GM18520 (cell line): ENCODE measurements at regions not wholly inside any gene's neighbourhood (a gene's known extent, or its start where the extent isn't known, plus 50 kb on each side); places are given as distances from the start of the nearest gene placed in this dataset.

Source experiments
- ATAC-seq: cut with Tn5 transposase; IDR thresholded peaks from one replicate; pipeline ENCODE4 v1.9.1; 2021; ENCODE audit not compliant: unreplicated experiment

GRCh38 chr3:34277110-34277509, 478.7 kb downstream of the PDCD6IP start:
- no peak for ATAC-seq

- ATAC-seq, result no peak
Observed at GRCh38 chr3:34279901-34280300, 481.5 kb downstream of the PDCD6IP start.

DNA sequence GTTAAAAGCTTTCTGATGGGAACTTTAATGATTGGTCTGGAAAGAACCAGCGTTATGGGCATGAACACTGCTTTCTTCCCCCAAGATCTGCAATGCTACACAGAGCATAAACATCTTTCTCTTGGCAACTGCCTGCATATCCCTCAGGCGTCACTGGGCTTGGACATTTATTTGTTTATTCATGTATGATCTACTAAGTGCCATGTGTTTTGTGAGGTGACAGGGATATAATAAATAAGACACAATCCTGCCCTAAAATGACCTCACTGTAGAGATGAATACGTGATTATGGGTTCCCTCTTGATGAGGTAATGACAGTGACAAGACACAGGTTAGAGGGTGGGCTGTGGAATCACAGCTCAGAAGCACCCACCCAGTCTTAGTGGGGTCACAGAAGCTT, 485.3 kb downstream of the PDCD6IP start:
- no peak for ATAC-seq

DNA sequence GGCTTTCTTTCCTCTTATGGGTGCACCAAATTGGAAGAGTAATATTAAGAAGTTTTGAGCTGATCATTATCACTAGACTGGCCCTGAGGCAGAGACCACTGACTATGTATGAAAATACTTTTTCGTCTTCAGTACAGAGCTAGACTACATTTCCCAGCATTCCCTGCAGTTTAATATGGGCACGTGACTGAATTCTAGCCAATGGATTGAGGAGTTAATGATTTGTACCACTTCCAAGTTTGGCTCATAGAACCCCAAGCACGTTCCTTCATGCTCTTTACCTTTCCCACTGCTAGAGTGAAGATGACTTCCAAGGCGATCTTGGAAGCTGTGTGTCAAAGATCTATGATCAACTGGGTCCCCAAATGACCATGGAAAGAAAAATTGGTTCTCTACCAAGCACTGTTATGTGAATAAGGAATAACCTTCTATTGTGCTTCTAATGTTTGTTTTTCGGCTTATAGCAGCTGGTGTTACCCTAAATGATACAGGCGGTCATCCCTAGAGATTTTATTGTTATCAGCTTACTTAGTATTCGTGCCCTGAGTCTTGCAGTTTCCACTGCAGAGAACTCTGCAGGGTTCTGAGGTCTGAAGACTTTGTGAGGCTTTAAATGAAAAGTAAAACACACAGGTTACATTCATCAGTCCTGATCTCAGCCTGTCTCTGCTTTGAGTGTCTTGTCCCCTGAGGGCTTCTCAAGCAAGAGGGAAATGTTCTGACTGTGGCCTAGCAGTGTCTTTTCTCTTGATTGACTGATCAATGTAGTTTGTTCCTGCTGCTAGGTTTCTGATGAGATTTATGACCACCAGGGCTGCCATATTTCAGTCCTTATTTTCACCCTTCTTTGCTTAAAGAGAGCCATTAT, 486.8 kb downstream of the PDCD6IP start:
- ATAC-seq, result peak; percentile 48

DNA sequence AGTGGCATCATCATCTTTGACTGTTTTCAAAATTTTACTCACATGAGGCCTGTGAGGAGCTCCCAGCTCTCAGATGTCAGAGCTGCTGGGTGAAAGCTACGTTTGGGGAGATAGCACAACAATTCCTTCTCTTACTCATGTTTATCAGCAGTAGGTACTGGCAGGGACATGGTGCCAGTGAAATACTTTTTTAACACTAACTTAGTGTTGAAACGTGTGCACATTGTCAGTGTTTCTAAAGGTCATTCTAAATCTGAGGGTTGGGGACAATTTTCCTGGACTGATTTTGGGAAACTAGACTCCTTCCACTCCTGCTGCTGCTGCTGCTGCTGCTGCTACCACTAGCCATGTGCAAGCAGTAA, 487.4 kb downstream of the PDCD6IP start:
- no peak for ATAC-seq

DNA sequence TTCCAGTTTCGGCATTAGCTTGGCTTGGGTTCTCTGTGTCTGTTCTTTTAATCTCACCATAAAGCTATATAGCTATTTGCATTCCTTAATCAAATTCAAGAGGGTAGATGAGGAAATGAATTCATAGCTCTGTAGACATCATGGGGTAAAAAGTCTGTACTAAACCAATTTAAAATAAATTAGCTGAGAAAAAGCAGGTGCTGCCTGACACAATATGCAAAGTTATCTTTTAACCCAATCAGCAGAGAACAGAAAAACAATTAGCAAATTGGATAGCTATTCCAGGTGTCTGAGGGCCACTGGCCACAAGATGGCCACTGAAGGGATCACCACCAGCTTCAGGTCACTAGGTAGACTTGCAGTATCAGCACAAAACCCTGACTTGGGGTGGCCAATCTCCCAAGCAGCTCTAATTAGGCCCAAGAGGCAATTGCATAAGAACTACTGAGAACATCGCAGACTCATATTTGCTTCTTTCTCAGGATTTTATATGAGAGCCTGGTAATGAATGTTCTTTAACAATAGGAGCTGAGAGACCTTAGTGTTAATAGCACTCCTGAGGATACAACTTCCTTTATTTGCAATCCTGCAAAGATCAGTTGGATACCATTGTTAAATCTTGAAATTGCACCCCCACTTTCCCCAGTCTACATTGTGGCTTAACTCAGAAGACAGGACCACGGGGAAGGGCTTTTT, 494.3 kb downstream of the PDCD6IP start:
- ATAC-seq, result no peak

DNA sequence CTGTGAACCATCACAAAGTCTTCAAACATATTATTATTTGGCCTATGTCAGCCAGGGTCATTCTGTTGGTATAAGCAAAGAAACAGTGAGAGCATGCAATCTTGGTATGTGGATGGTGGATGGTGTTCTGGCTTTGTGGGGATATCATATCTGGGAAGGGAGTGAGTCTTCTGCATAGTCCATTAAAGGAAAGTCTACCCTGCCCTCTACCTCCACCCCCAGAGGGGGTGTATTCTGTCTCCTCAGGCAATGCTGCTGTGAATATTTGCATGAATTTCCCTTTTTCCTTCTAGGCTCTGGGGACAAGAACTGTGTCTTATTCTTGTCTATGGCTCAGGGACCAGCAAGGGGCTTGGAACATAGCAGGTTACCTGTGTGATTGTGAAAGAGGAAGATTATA, 495.8 kb downstream of the PDCD6IP start:
- no peak for ATAC-seq

DNA sequence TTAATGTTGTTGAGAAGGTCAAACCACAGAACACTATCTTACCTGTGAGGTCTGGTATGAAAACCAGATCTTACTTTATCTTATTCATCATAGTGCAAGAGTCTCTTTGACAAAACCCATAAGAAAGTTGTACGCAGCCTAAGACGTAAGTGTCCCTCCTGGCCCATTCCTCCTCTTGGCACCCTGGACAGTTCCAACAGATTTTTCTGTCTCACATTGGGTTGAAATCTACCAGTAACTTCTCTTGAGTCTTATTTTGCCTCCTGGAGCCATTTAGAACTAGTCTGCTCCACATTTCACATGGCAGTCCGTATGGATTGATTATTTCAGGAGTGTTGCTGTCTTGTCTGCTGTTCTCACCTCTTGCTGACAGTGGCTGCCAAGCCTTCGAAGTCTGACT, 498.4 kb downstream of the PDCD6IP start:
- no peak for ATAC-seq

DNA sequence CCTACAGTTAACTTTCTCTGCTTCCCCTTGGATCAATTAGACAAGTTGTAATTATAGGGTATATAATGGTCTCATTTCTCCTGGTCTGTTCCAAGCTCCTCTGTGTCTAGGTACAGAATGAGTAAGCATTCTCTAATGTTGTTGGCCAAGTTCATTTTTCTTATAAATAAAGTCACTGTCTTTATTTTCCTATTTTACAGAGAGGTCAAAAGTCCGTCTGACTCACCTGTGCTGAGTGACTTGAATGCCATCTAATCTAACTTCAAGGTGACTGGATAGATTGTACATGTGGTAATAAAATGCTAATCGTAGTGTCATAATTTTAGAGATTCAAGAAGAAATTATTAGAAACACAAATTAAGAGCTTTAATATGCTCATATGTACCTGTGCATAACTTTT, 500.2 kb downstream of the PDCD6IP start:
- ATAC-seq, result no peak

DNA sequence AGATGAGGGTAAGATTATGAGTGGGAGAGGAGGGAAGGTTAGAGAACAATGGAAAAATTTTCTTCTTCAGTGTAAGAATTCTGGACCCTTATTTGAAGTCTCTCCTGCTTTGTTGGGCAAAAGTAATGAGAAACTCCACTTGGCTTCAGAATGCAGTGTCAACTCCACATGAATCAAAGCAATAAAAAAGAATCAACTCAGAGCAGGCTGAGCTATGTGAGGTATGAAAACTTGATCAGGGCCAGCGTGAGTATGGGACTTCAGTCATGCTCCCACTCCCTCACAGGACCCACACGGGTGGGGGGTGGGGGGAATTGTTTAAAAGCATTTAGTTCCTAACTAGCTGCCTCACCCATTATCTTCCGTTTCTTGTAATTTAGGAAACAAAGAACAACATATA, 502.2 kb downstream of the PDCD6IP start:
- ATAC-seq, result no peak

GRCh38 chr3:34301313-34301712, 502.9 kb downstream of the PDCD6IP start:
- ATAC-seq, result no peak

DNA sequence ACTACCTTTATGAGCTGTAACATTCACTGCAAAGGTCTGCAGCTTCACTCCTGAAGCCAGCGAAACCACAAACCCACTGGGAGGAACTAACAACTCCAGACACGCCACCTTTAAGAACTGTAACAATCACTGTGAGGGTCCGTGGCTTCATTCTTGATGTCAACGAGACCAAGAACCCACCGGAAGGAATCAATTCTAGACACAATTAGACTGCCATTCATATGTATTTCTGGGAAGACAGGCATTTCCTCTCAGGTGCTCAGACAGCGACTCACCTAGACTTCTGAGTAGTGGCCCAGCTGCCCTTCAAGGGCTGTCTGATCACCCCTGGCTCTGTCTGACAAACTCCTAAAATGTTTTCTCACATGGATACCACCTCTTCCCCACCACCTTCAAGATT, 506.8 kb downstream of the PDCD6IP start:
- no peak for ATAC-seq

DNA sequence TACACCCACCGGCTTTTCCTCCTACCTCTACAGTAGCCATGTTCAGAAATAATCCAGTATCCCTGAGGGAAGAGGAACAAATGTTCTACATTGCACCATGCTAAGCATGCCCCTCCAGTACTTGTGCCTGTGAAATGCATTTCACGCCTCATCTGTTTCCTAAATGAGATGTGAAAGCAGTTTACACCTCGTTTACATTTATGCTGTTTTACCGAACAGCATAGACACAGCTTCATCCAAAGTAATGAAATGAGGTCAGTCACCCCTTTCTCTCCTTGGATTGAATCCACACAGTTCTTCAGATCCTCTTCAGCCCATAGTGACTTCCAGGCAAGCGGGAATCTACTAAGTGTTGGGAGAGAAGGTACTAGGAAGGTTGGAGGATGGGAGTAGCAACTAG, 514.3 kb downstream of the PDCD6IP start:
- ATAC-seq, result no peak

GRCh38 chr3:34319881-34320280, 521.5 kb downstream of the PDCD6IP start:
- no peak for ATAC-seq

GRCh38 chr3:34323517-34323916, 525.1 kb downstream of the PDCD6IP start:
- peak; percentile 57 for ATAC-seq

GRCh38 chr3:34346656-34347055, 548.2 kb downstream of the PDCD6IP start:
- no peak for ATAC-seq

- ATAC-seq, result no peak
Observed at GRCh38 chr3:34351882-34352777, 553.7 kb downstream of the PDCD6IP start.

GRCh38 chr3:34352778-34353331, 554.4 kb downstream of the PDCD6IP start:
- no peak for ATAC-seq

DNA sequence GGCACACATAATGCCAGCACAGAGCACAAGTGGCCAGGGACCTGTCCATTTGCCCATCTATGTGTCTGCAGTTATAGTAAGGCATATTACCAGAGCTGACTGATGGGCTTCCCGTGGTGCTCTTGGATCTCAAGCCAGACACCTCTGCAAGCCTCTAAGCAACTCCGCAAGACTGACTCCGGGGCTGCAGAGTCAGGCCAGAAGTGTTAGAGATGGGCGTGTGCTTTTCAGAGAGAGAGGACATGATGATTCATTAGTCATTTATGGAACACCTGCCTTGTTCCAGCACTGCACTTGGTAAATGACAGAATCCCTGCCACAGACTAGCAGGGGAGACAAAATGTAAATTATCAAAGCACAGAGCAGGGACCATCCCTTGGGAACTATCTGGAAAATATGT, 559.0 kb downstream of the PDCD6IP start:
- no peak for ATAC-seq

DNA sequence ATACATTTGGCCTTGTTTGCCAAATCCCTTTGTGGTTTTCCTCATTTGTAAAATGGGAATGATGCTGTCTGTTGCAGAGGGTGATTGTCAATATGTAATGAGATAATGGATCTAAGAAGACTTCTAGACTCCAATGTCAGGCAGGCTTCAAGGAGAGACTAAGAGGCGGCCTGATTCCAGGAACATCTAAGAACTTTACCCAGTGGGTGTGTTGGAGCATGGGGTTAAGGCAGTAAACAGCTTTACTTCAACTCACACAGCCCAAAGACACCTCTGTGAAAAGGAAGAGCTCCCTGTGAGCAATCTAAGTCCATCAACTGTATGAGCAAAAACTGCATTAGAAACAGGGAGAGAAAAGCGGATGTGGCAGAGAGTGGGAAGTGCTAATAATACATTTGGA, 560.6 kb downstream of the PDCD6IP start:
- no peak for ATAC-seq

DNA sequence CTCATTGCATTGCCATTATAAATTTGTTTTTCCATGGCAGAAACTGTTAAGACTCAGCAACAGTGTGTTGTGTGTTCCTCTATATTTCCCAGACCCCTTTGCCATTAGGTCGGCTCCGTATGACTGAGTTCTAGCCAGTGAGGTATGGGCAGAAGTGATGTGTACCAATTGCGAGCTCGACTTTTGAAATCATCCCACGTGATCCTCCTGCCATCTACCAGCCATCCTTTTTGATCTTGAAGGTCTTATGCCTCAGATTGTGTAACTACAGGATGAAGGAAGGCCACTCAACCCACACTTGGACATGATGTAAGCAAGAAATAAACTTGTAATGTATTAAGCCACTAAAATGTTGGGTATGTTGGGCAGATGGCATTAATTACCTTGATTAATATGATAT, 562.3 kb downstream of the PDCD6IP start:
- no peak for ATAC-seq
